CD8-positive, alpha-beta memory T cell (primary cell): ENCODE measurements at regions not wholly inside any gene's neighbourhood (a gene's known extent, or its start where the extent isn't known, plus 50 kb on each side); places are given as distances from the start of the nearest gene placed in this dataset.
A peak's percentile ranks its signal among the peaks of the same experiment; 100 is the strongest.

Experiments used
- CTCF ChIA-PET: fragments of 350-600 bp; sonication (Branson Sonifier 250); formaldehyde crosslinking; loops from one replicate; lab custom pipeline; 2021; ENCODE audit warnings: antibody characterized with exemption; lab: Charles Lee
- POLR2A ChIA-PET: fragments of 350-600 bp; sonication (Branson Sonifier 250); formaldehyde crosslinking; loops from one replicate; lab custom pipeline; 2021; ENCODE audit warnings: antibody characterized with exemption; lab: Charles Lee
- DNase-seq, 5 donors: peaks; one replicate each; pipeline versions ENCODE4 v3.0.0 to v3.0.0-alpha.2; 2020 to 2022; ENCODE audit warnings: mixed read lengths in 1 of 5
- H3K27ac ChIP-seq: one replicate; pipeline ENCODE4 v1.7.0; 2013; ENCODE audit warnings: low read depth, mild to moderate bottlenecking, low read length, moderate library complexity
- H3K27me3 ChIP-seq: 2 replicates; pipeline ENCODE4 v1.7.0; 2013; ENCODE audit warnings: low read length, mild to moderate bottlenecking; ENCODE audit not compliant: insufficient read depth, poor library complexity, severe bottlenecking
- H3K36me3 ChIP-seq: 2 replicates; pipeline ENCODE4 v1.7.0; 2013; ENCODE audit warnings: mild to moderate bottlenecking, low read length, moderate library complexity; ENCODE audit not compliant: insufficient read depth
- H3K4me1 ChIP-seq: 2 replicates; pipeline ENCODE4 v1.7.0; 2013; ENCODE audit warnings: mild to moderate bottlenecking, low read length, moderate library complexity; ENCODE audit not compliant: insufficient read depth
- H3K4me3 ChIP-seq: 2 replicates; pipeline ENCODE4 v1.7.0; 2013; ENCODE audit warnings: mild to moderate bottlenecking, low read length
- H3K9me3 ChIP-seq: 2 replicates; pipeline ENCODE4 v1.7.0; 2013; ENCODE audit warnings: mild to moderate bottlenecking, low read length
- H3K27ac Mint-ChIP-seq, 8 donors: one replicate each; pipeline ENCODE4 v1.8.0; 2020 to 2021; ENCODE audit warnings: mixed read lengths in 8 of 8, mild to moderate bottlenecking in 6 of 8, inconsistent platforms in 3 of 8, moderate library complexity in 3 of 8
- H3K27me3 Mint-ChIP-seq, 2 donors: one replicate each; pipeline ENCODE4 v1.8.0; 2020 to 2021; ENCODE audit warnings: mixed read lengths in 2 of 2, mild to moderate bottlenecking in 1 of 2, moderate library complexity in 1 of 2
- H3K36me3 Mint-ChIP-seq, 3 donors: one replicate each; pipeline ENCODE4 v1.8.0; 2020 to 2021; ENCODE audit warnings: mixed read lengths in 3 of 3, inconsistent platforms in 1 of 3, mild to moderate bottlenecking in 1 of 3
- H3K4me1 Mint-ChIP-seq, 3 donors: one replicate each; pipeline ENCODE4 v1.8.0; 2020 to 2021; ENCODE audit warnings: mixed read lengths in 3 of 3, inconsistent platforms in 1 of 3, mild to moderate bottlenecking in 1 of 3
- H3K4me3 Mint-ChIP-seq, 7 donors: one replicate each; pipeline ENCODE4 v1.8.0; 2020 to 2021; ENCODE audit warnings: mixed read lengths in 7 of 7, mild to moderate bottlenecking in 6 of 7, moderate library complexity in 4 of 7, inconsistent platforms in 2 of 7
- H3K9me3 Mint-ChIP-seq, 5 donors: one replicate each; pipeline ENCODE4 v1.8.0; 2020 to 2022; ENCODE audit warnings: mixed read lengths in 5 of 5, mild to moderate bottlenecking in 3 of 5, moderate library complexity in 2 of 5, inconsistent platforms in 1 of 5

DNA sequence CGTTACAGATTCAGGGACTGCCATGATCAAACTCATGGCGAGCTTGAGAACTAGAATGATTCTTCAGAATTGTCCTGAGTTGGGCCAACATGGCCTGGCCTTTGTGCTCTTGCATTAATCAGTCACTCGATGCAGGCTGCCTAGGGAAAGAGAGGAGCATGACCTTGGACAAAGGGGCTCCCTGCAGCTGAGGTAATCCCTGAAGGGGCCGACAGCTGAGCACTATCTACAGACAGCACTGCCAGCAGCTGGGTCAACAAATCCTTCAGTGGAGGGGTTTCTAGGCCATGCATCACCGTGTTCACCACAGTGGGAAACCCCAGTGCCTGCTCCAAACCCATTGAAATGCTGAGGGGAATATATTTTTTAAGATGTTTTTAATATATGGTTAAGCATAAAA, 159.5 kb upstream of the POU2AF2 start:
- H3K4me1 ChIP-seq = no peaks in the 10 kb centered on the region
- POLR2A ChIA-PET = no interaction called here
- no peaks in the 10 kb centered on the region for H3K27me3 ChIP-seq
- CTCF ChIA-PET = no interaction called here
- no peak overlapping the region for H3K4me3 Mint-ChIP-seq
- H3K27ac ChIP-seq = no peak overlapping the region
- no peaks in the 10 kb centered on the region for H3K4me1 Mint-ChIP-seq
- no peak for DNase-seq
- H3K36me3 ChIP-seq = no peaks in the 10 kb centered on the region
- H3K27ac Mint-ChIP-seq = no peak overlapping the region
- H3K9me3 Mint-ChIP-seq = no peaks in the 10 kb centered on the region
- H3K36me3 Mint-ChIP-seq = no peaks in the 10 kb centered on the region
- no peak overlapping the region for H3K4me3 ChIP-seq
- peaks cover 2 to 19% of the 10 kb centered on the region in 2 donors for H3K27me3 Mint-ChIP-seq
- H3K9me3 ChIP-seq = no peaks in the 10 kb centered on the region

DNA sequence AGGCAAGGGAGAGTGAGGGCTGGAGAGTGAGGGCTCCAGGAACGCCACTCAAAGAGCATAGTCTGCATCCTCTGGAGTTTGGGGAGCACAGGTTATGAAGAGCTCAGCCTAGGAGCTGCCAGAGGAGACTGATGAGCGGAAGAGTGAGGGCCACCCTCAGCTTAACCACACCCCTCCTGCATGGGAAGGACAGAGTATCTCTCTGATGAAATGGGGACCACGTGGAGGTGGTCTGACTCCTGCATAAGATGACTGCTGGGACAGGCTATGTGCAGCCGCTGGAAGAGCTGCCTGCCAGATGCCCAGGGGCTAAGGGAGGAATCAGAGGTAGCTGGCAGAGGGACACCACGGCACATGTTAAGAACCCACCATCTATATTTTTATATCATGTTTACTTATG, 162.9 kb upstream of the POU2AF2 start:
- CTCF ChIA-PET = no interaction called here

DNA sequence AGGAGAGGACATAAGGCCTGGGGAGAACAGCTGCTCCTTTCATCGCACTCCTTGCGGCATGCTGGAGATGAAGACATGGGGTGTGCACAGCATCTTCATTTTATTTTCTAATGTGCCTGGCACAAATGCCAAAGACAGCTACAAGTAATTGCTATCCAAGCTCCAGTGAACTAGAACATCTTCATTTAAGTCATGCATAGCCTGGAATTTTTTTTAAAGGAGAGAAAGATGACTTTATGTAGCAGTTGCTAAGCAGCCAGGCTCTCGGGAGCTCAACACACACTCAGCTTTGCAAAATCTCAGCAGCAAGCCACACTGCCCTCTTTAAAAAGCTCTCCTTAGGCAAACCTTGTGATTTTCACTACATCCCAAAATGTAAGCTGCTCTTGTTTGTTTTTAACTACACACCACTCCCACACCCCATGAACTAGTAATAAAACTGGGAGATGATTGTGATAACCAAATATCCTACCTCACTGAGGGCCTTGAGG, 164.5 kb upstream of the POU2AF2 start:
- Mint-ChIP-seq H3K27ac (no peak overlapping the region), H3K36me3 (no peaks in the 10 kb centered on the region), H3K9me3 (no peaks in the 10 kb centered on the region), H3K4me1 (no peaks in the 10 kb centered on the region), H3K27me3 (peaks cover 3 to 18% of the 10 kb centered on the region in 2 donors), H3K4me3 (no peak overlapping the region)
- ChIA-PET POLR2A (no interaction called here), CTCF (no interaction called here)
- no peak overlapping the region for H3K27ac ChIP-seq
- H3K9me3 ChIP-seq = no peaks in the 10 kb centered on the region
- no peaks in the 10 kb centered on the region for H3K4me1 ChIP-seq
- no peaks in the 10 kb centered on the region for H3K27me3 ChIP-seq
- no peak overlapping the region for H3K4me3 ChIP-seq
- H3K36me3 ChIP-seq = no peaks in the 10 kb centered on the region
- no peak for DNase-seq

More for the DNA sequence above, 162.9 kb upstream of the POU2AF2 start:
- peaks cover 3 to 22% of the 10 kb centered on the region in 2 donors for H3K27me3 Mint-ChIP-seq
- H3K27ac Mint-ChIP-seq = no peak overlapping the region
- peak overlapping the region in 1 of 7 donors; percentile 48 for H3K4me3 Mint-ChIP-seq
- DNase-seq = no peak
- no peaks in the 10 kb centered on the region for H3K27me3 ChIP-seq
- no peaks in the 10 kb centered on the region for H3K36me3 Mint-ChIP-seq
- no peaks in the 10 kb centered on the region for H3K4me1 Mint-ChIP-seq
- no peak overlapping the region for H3K27ac ChIP-seq
- no peaks in the 10 kb centered on the region for H3K9me3 ChIP-seq
- POLR2A ChIA-PET = no interaction called here
- H3K36me3 ChIP-seq = no peaks in the 10 kb centered on the region
- no peaks in the 10 kb centered on the region for H3K4me1 ChIP-seq
- H3K4me3 ChIP-seq = no peak overlapping the region
- H3K9me3 Mint-ChIP-seq = no peaks in the 10 kb centered on the region

DNA sequence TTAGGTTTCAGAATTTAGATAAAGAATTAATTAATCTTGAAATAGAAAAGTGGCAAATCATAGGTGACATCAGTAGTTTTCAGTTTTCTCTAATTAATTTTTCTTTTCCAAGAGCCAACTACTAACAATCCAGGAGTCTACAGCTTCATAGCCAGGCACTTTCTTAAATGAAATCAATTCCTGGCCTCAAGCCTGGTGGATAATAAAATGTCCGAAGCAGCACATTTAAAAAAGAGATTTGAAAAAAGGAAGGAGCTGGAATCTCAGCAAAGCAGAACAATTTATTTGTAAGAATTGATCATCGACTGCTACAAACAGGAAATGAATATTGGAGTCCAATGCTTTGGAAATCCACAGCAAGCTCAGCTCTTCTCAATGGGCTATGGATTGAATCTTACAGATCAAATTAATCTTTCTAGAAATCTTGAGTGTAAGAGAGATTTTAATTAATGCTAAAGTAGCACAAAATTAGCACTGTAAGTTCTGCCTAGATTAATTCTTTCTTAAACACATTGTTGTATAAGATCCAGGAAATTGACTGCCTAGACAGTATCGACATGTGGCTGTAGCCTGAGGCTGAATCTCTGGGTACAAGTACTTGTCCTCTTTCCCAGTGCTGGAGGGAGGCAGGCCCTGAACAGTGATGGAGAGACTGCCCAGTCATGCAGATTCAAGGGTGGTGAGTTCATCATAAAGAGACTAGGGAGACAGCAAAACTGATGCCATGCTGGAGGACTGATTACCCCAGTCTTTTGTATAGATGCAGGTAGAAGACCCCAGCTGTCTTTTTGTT, 167.8 kb upstream of the POU2AF2 start:
- Mint-ChIP-seq H3K4me1 (no peaks in the 10 kb centered on the region), H3K9me3 (no peaks in the 10 kb centered on the region), H3K27me3 (peaks cover 3 to 17% of the 10 kb centered on the region in 2 donors), H3K27ac (no peak overlapping the region), H3K4me3 (no peak overlapping the region), H3K36me3 (no peaks in the 10 kb centered on the region)
- ChIA-PET CTCF (no interaction called here), POLR2A (no interaction called here)
- no peak overlapping the region for H3K4me3 ChIP-seq
- H3K27me3 ChIP-seq = no peaks in the 10 kb centered on the region
- H3K27ac ChIP-seq = no peak overlapping the region
- H3K36me3 ChIP-seq = no peaks in the 10 kb centered on the region
- H3K4me1 ChIP-seq = no peaks in the 10 kb centered on the region
- H3K9me3 ChIP-seq = no peaks in the 10 kb centered on the region
- DNase-seq = no peak

DNA sequence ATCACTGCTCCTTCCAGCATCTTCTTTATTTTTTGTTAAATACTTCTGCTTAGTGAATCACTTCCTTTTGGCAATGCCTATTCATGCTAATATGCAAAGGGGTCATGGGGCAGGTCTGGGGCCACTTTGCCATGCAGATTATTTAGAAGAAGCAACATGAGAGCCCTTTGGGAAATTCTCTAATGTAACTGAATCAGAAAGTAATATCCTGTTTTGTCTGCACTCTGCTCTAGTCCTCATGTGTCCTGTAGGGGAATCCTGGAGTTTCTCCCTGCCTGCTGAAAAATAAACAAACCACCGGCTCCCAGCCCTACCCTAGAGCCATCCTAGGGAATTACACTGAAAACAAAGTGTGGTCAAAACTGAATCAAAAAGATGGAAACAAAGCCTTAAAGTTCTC, 176.5 kb upstream of the POU2AF2 start:
- ChIA-PET POLR2A (no interaction called here), CTCF (no interaction called here)
- Histone ChIP-seq H3K4me1 (no peaks in the 10 kb centered on the region), H3K27ac (no peak overlapping the region), H3K4me3 (no peak overlapping the region), H3K36me3 (no peaks in the 10 kb centered on the region), H3K27me3 (no peaks in the 10 kb centered on the region), H3K9me3 (no peaks in the 10 kb centered on the region)
- H3K27ac Mint-ChIP-seq = no peak overlapping the region
- no peaks in the 10 kb centered on the region for H3K4me1 Mint-ChIP-seq
- H3K9me3 Mint-ChIP-seq = peaks cover 0 to 13% (median 6%) of the 10 kb centered on the region in 5 donors
- peaks cover 0 to 4% of the 10 kb centered on the region in 2 donors for H3K27me3 Mint-ChIP-seq
- no peak for DNase-seq
- no peaks in the 10 kb centered on the region for H3K36me3 Mint-ChIP-seq
- H3K4me3 Mint-ChIP-seq = no peak overlapping the region

DNA sequence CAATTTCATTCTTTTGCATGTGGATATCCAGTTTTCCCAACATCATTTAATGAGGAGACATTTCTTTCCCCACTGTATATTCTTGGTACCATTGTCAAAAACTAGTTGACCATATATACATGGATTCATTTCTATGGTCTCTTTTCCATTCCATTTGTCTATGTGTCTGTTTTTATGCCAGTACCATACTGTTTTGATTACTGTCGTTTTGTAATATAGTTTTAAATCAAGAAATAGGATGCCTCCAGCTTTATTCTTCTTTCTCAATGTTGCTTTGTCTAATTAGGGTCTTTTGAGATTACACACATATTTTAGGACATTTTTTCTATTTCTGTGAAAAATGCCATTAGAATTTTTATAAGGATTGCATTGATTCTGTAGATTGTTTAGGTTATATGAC, 177.5 kb upstream of the POU2AF2 start:
- Mint-ChIP-seq H3K4me1 (no peaks in the 10 kb centered on the region), H3K27ac (no peak overlapping the region), H3K4me3 (no peak overlapping the region), H3K36me3 (no peaks in the 10 kb centered on the region), H3K9me3 (peaks cover 0 to 13% (median 6%) of the 10 kb centered on the region in 5 donors), H3K27me3 (peaks cover 0 to 7% of the 10 kb centered on the region in 2 donors)
- Histone ChIP-seq H3K27me3 (no peaks in the 10 kb centered on the region), H3K36me3 (no peaks in the 10 kb centered on the region), H3K9me3 (no peaks in the 10 kb centered on the region), H3K4me1 (no peaks in the 10 kb centered on the region), H3K4me3 (no peak overlapping the region), H3K27ac (no peak overlapping the region)
- ChIA-PET POLR2A (no interaction called here), CTCF (no interaction called here)
- no peak for DNase-seq

DNA sequence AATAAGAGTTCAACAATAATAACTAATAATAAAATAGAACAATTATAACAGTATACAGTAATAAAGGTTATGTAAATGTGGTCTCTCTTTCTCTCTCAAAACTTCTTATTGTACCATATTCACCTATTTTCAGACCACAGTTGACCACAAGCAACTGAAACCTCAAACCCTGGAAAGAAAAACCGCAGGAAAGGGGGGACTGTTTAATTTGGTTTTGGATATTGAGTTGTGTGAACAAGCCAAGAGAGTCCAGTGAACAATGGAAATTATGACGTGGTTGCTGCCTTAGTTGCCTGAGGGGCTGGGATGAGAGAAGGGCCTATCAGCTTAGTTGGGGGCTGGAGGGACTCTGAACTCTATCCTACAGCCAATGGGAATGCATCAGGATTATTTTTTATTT, 178.7 kb upstream of the POU2AF2 start:
- Mint-ChIP-seq H3K4me1 (no peaks in the 10 kb centered on the region), H3K4me3 (no peak overlapping the region), H3K27ac (no peak overlapping the region), H3K27me3 (peaks cover 0 to 7% of the 10 kb centered on the region in 2 donors), H3K36me3 (no peaks in the 10 kb centered on the region), H3K9me3 (peaks cover 0 to 13% (median 6%) of the 10 kb centered on the region in 5 donors)
- H3K36me3 ChIP-seq = no peaks in the 10 kb centered on the region
- no peaks in the 10 kb centered on the region for H3K27me3 ChIP-seq
- POLR2A ChIA-PET = no interaction called here
- CTCF ChIA-PET = no interaction called here
- no peak overlapping the region for H3K4me3 ChIP-seq
- no peak for DNase-seq
- no peaks in the 10 kb centered on the region for H3K9me3 ChIP-seq
- H3K4me1 ChIP-seq = no peaks in the 10 kb centered on the region
- no peak overlapping the region for H3K27ac ChIP-seq

DNA sequence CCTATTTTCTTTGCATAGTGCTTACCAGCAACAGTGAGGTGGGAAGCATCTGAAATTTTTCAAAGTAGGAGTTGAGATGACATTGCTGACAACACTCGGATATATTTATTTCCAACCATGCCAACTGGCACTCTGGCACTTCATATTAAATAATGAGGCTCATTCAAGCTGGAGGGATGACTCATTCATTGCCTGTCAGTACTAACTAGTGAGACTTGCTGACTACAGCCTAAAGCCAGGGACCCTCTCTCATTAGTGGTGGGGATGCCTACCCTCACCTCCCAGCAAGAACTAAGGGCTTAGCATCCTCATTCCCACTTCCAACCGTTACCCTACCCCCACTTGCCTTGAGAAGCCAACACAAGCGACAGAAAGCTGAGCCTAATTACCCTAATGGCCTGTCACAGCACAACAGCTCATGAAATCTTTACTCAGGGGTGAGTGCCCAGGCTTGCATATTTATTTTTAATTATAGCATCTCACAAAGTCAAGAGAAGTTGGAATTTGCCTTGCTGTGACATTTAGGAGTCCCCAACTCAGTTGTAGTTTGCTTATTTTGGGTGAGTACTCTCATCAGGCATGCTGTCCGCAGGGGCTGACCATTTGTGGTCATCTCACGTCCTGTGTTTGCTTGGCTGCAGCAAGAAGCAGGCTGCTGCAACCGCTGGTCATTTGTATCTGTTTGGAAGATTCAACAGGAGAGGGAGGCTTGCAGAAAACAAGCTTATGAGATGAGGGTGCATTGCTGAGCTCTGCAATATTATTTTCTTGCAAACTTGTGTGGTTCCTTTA, 181.6 kb upstream of the POU2AF2 start:
- H3K9me3 ChIP-seq = no peaks in the 10 kb centered on the region
- H3K27me3 ChIP-seq = no peaks in the 10 kb centered on the region
- Mint-ChIP-seq H3K4me1 (no peaks in the 10 kb centered on the region), H3K36me3 (no peaks in the 10 kb centered on the region), H3K9me3 (peaks cover 0 to 11% (median 6%) of the 10 kb centered on the region in 5 donors), H3K27me3 (peaks cover 5 to 9% of the 10 kb centered on the region in 2 donors), H3K27ac (no peak overlapping the region), H3K4me3 (no peak overlapping the region)
- H3K4me1 ChIP-seq = no peaks in the 10 kb centered on the region
- H3K27ac ChIP-seq = no peak overlapping the region
- no peak overlapping the region for H3K4me3 ChIP-seq
- H3K36me3 ChIP-seq = no peaks in the 10 kb centered on the region
- ChIA-PET CTCF (interaction anchor here (1.2 kb wide), 1 partner anchor 9 kb away, joined by 3 read pairs; no protein-coding TSS in a partner anchor), POLR2A (no interaction called here)
- DNase-seq = no peak
